Calu3 (cell line): ENCODE measurements at regions not wholly inside any gene's neighbourhood (a gene's known extent, or its start where the extent isn't known, plus 50 kb on each side); places are given as distances from the start of the nearest gene placed in this dataset.

Experiments used
- BruUV-seq: library from RNA; stranded (reverse); fragments of 400-500 nt; replicated peaks from 2 replicates; lab custom pipeline; 2021; lab: Mats Ljungman, UMichigan
- CTCF ChIA-PET: fragments of 300-600 bp; sonication (Branson Sonifier 250); formaldehyde crosslinking; loops from one replicate; lab custom pipeline; 2022; ENCODE audit warnings: antibody characterized with exemption; lab: Charles Lee
- DNase-seq: peaks from one replicate; pipeline ENCODE4 v3.0.0; 2022
- H3K27ac Mint-ChIP-seq: one replicate; pipeline ENCODE4 v1.8.0; 2022; ENCODE audit warnings: mixed read lengths; ENCODE audit not compliant: unreplicated experiment
- H3K27me3 Mint-ChIP-seq: one replicate; pipeline ENCODE4 v1.8.0; 2022; ENCODE audit warnings: mixed read lengths; ENCODE audit not compliant: unreplicated experiment
- H3K36me3 Mint-ChIP-seq: one replicate; pipeline ENCODE4 v1.8.0; 2022; ENCODE audit warnings: mild to moderate bottlenecking, moderate library complexity, mixed read lengths; ENCODE audit not compliant: insufficient read depth, unreplicated experiment
- H3K4me1 Mint-ChIP-seq: one replicate; pipeline ENCODE4 v1.8.0; 2022; ENCODE audit warnings: mild to moderate bottlenecking, low read depth, mixed read lengths; ENCODE audit not compliant: unreplicated experiment
- H3K4me3 Mint-ChIP-seq: one replicate; pipeline ENCODE4 v1.8.0; 2022; ENCODE audit warnings: mild to moderate bottlenecking, low read depth, moderate library complexity, mixed read lengths; ENCODE audit not compliant: unreplicated experiment
- H3K9me3 Mint-ChIP-seq: one replicate; pipeline ENCODE4 v1.8.0; 2022; ENCODE audit warnings: low read depth, mixed read lengths; ENCODE audit not compliant: unreplicated experiment
- CTCF ChIP-seq: fragments of 200-600 bp; IDR thresholded peaks from one replicate; pipeline ENCODE4 v1.8.0; 2022; ENCODE audit warnings: antibody characterized with exemption; ENCODE audit not compliant: unreplicated experiment
- intact Hi-C: fragments of 100-400 bp; cut with micrococcal nuclease; formaldehyde crosslinking; loops from one replicate; pipeline ENCODE4 v1.10.0; 2022; ENCODE audit not compliant: unreplicated experiment

- CTCF ChIA-PET: no interaction called here
- no peak for TF ChIP-seq CTCF
- Mint-ChIP-seq H3K9me3 (no peaks in the 10 kb centered on the region), H3K27me3 (no peaks in the 10 kb centered on the region), H3K4me1 (no peaks in the 10 kb centered on the region), H3K4me3 (no peak overlapping the region), H3K27ac (no peak overlapping the region), H3K36me3 (no peaks in the 10 kb centered on the region)
- no TSS peak for BruUV-seq
- intact Hi-C loops: no loop called here
- peak; percentile 60 for DNase-seq
Observed at GRCh38 chr5:163978897-163979296, 473.5 kb downstream of the MAT2B start.

- CTCF ChIA-PET: no interaction called here
Observed at GRCh38 chr5:163988566-163988965, 483.1 kb downstream of the MAT2B start.

GRCh38 chr5:163993126-163993525 is 487.7 kb downstream of the MAT2B start:
- Mint-ChIP-seq H3K4me3 (no peak overlapping the region), H3K27me3 (no peaks in the 10 kb centered on the region), H3K4me1 (no peaks in the 10 kb centered on the region), H3K27ac (no peak overlapping the region), H3K36me3 (no peaks in the 10 kb centered on the region), H3K9me3 (peaks cover 2% of the 10 kb centered on the region)
- no TSS peak for BruUV-seq
- DNase-seq: no peak
- intact Hi-C loops: no loop called here
- no peak for TF ChIP-seq CTCF
- CTCF ChIA-PET: no interaction called here

More at GRCh38 chr5:163988566-163988965, 483.1 kb downstream of the MAT2B start:
- no peak for TF ChIP-seq CTCF
- no peak for DNase-seq
- H3K9me3 Mint-ChIP-seq: no peaks in the 10 kb centered on the region
- no peak overlapping the region for H3K4me3 Mint-ChIP-seq
- no TSS peak for BruUV-seq
- H3K27me3 Mint-ChIP-seq: no peaks in the 10 kb centered on the region
- H3K4me1 Mint-ChIP-seq: no peaks in the 10 kb centered on the region
- no peak overlapping the region for H3K27ac Mint-ChIP-seq
- intact Hi-C loops: no loop called here
- H3K36me3 Mint-ChIP-seq: no peaks in the 10 kb centered on the region

GRCh38 chr5:163995206-163995605 is 489.8 kb downstream of the MAT2B start:
- BruUV-seq: no TSS peak
- H3K4me3 Mint-ChIP-seq: no peak overlapping the region
- intact Hi-C loops: no loop called here
- H3K27me3 Mint-ChIP-seq: no peaks in the 10 kb centered on the region
- DNase-seq: no peak
- H3K4me1 Mint-ChIP-seq: no peaks in the 10 kb centered on the region
- H3K27ac Mint-ChIP-seq: no peak overlapping the region
- no peak for TF ChIP-seq CTCF
- H3K36me3 Mint-ChIP-seq: no peaks in the 10 kb centered on the region
- CTCF ChIA-PET: no interaction called here
- peaks cover 2% of the 10 kb centered on the region for H3K9me3 Mint-ChIP-seq
